ENCODE measurements at regions not wholly inside any gene's neighbourhood (a gene's known extent, or its start where the extent isn't known, plus 50 kb on each side); places are given as distances from the start of the nearest gene placed in this dataset.
"Not testable (repeated sequence)": the region's sequence is repeated elsewhere in the genome, so short reads cannot be mapped to it uniquely, and the experiment has no call there.

GRCh38 chr13:50473050-50473449 lies 370.4 kb downstream of the DLEU7 start:
- DNase-seq = not testable (repeated sequence)

GRCh38 chr13:50474088-50474662 lies 369.3 kb downstream of the DLEU7 start:
- DNase-seq = no peak

- DNase-seq = no peak
Measured at GRCh38 chr13:50476577-50477285, 366.8 kb downstream of the DLEU7 start.

- DNase-seq = no peak
Measured at GRCh38 chr13:50481936-50482335, 361.6 kb downstream of the DLEU7 start.

GRCh38 chr13:50483416-50483815 lies 360.1 kb downstream of the DLEU7 start:
- no peak for DNase-seq

- peak in 9 of 58 donors; percentile 2 to 39 (median 25) for DNase-seq
Measured at GRCh38 chr13:50484472-50485113, 358.9 kb downstream of the DLEU7 start.

- DNase-seq = peak in 2 of 58 donors; percentile 1 to 20
Measured at GRCh38 chr13:50485979-50486935, 357.2 kb downstream of the DLEU7 start.

- DNase-seq = no peak
Measured at GRCh38 chr13:50493683-50494082, 349.8 kb downstream of the DLEU7 start.

- no peak for DNase-seq
Measured at GRCh38 chr13:50494138-50494537, 349.4 kb downstream of the DLEU7 start.

GRCh38 chr13:50503212-50503611 lies 340.3 kb downstream of the DLEU7 start:
- DNase-seq = not testable (repeated sequence)

- DNase-seq = no peak
Measured at GRCh38 chr13:50509167-50509566, 334.3 kb downstream of the DLEU7 start.

- DNase-seq = no peak
Measured at GRCh38 chr13:50509771-50510441, 333.6 kb downstream of the DLEU7 start.

GRCh38 chr13:50510885-50511545 lies 332.5 kb downstream of the DLEU7 start:
- not testable (repeated sequence) for DNase-seq

GRCh38 chr13:50511877-50512341 lies 331.6 kb downstream of the DLEU7 start:
- DNase-seq = no peak

GRCh38 chr13:50512474-50513299 lies 330.8 kb downstream of the DLEU7 start:
- DNase-seq = peak in 32 of 58 donors; percentile 12 to 60 (median 40)

- no peak for DNase-seq
Measured at GRCh38 chr13:50513300-50513877, 330.1 kb downstream of the DLEU7 start.

- DNase-seq = no peak
Measured at GRCh38 chr13:50514249-50514648, 329.2 kb downstream of the DLEU7 start.

GRCh38 chr13:50518131-50518530 lies 325.4 kb downstream of the DLEU7 start:
- no peak for DNase-seq

GRCh38 chr13:50518781-50519201 lies 324.7 kb downstream of the DLEU7 start:
- peak in 35 of 58 donors; percentile 11 to 74 (median 33) for DNase-seq

Data from anterior cingulate cortex (tissue), 58 donors.